GM19397 (cell line): ENCODE measurements at regions not wholly inside any gene's neighbourhood (a gene's known extent, or its start where the extent isn't known, plus 50 kb on each side); places are given as distances from the start of the nearest gene placed in this dataset.

Experiments used
- ATAC-seq: cut with Tn5 transposase; IDR thresholded peaks from one replicate; pipeline ENCODE4 v1.9.1; 2021; ENCODE audit warnings: mild to moderate bottlenecking, moderate library complexity; ENCODE audit not compliant: unreplicated experiment

DNA sequence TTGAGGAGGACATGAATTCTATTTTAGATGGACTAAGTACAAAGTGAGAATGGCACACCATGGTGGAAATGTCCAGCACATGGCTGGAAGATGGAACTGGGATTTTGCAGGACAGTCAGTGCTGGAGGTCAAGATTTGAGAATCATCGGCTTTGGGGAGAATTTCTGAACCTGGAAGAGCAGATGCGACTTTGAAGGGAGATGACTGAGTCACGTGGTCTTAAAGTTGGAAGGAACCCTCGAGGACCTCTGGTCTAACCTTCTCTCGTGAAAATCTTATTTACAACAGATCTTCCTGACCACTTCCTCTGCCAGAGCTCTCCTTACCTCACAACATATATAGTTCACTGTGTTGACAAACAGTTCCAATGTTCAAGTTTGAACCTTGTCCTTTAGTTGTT lies 415.4 kb downstream of the ATP23 start:
- ATAC-seq, result no peak

DNA sequence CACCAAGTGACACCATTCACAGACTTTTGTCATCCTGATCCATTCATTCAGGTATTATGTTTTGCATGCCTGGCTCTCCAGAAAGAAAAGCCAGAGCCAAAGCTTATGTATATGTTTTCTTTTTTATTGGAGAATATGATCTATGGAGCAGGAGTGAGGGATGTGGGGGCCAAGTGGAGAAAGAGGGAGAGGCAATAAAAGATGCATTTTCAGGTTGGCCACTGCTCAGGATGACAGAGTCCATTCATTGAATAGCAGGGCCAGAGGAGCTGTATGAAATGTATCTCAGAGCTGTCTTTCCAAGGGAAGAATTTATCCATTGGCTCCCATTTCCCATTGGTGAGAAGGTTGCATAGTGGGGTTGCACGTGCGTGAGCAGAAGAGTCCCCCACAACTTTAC lies 416.1 kb downstream of the ATP23 start:
- no peak for ATAC-seq

- no peak for ATAC-seq
These were observed 417.0 kb downstream of the ATP23 start for GRCh38 chr12:58358369-58358768.

GRCh38 chr12:58359084-58359483 lies 417.7 kb downstream of the ATP23 start:
- no peak for ATAC-seq

GRCh38 chr12:58361056-58361455 lies 419.7 kb downstream of the ATP23 start:
- ATAC-seq, result no peak

DNA sequence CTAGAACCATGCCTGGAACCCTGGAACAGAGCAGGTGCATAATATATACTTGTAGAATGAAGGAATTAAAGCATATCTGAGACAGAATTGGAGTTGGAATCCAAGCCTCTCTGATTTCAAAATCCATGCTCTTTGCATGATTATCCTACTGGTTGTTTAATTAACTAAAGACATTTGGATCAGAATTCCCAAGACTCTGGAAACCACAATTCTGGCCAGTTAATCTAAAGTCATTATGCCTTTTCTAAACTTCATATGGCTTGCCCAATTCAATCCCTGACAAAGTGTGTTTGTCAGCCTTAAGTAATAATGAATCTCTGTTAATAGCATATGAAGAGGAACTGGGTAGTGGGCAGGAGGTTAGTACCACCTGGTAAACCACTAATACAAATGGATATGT lies 422.6 kb downstream of the ATP23 start:
- no peak for ATAC-seq

GRCh38 chr12:58364389-58365086 lies 423.2 kb downstream of the ATP23 start:
- ATAC-seq, result no peak

GRCh38 chr12:58365087-58365390 lies 423.7 kb downstream of the ATP23 start:
- no peak for ATAC-seq

DNA sequence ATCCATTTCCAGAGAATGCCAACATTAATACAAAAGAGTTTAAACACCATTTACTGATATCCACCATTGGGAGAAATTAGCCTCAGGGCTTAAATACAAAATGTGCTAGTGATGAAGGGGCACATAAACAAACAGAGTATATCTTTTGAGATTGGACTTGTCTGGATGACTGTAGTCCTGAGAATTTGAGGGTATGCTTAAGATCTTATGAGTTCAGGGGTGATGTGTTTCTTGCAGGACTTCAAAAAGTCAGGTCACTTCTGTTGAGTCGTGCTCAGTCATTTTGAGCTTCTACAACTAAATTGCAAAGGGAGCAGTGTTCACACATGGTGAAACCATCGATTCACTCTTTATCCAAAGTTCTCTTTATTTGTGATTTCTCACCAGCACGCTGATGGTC lies 425.7 kb downstream of the ATP23 start:
- ATAC-seq, result no peak

DNA sequence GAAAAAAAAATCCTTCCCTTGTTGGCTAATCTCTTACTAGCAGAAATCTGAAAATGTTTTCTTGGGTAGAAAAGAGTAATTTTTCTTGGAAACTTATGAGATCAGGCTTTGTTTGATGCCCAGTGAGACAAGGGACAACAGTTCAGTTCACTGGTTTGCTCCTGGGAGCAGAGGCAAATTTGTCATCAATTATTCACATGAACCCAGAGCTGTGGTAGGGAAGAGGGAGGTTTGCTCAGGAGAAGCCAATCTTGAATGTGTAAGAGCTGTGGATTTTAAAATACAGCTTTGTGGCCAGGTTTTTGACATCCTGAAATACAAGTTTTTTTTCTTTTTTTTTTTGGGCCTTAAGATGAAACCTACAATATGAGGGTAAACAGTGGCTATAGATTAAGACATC lies 426.6 kb downstream of the ATP23 start:
- no peak for ATAC-seq

DNA sequence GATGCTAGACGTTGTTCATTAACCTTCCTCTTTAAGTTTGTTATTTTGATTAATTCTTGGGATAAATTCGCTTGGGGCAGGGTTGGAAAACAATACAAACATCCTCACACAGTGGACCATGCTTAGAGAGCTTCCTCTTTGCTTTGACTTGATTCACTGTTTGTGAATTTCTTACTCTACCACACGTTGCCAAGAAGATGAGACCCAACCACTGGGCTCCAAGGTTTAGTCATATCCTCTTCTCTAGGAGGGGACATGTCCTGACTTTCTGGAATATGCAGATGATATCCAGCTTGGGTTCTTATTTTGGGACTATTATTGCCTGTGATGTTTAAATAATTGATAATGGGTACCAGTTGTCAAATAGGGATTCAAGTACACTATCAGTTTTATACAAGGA lies 428.2 kb downstream of the ATP23 start:
- no peak for ATAC-seq

DNA sequence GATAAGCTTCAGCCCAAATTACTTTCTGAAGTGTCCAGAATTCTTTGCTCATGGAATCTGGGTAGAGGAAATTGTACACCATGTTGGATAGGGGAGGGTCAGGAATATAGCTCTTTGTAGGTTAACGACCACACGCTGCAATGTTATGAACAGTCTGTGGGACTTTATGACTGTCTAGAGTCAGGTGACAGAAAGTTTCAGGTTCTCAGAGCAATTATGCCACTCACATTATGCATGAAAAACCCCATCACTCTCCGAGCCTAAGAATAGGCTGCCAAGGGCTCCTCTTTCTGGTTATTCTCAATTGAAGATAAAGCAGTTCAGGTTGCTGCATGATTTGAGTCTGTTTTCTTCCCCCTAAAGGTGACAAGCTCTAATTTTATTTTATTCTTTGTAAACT lies 430.9 kb downstream of the ATP23 start:
- peak; percentile 69 for ATAC-seq

GRCh38 chr12:58378028-58378427 lies 436.7 kb downstream of the ATP23 start:
- no peak for ATAC-seq

GRCh38 chr12:58381546-58381945 lies 440.2 kb downstream of the ATP23 start:
- no peak for ATAC-seq

DNA sequence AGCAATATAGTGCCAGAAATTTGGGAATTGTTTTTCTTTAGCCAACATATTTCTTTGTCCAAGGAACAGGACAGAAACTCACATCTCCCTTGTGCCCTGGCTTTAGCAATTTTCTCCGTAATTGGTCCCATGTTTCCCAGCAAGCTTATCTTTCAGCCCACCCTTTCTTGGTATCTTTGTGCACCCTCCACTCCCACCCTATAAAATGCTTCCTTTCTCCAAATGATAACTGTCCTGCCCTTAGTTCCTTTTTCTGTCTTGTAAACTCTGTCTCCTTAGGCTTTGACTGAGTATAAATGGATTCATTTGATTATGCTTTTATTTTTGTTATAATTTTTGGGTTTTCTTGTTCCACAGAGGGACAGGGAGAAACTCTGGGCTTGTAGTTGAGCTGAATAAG lies 442.8 kb downstream of the ATP23 start:
- ATAC-seq, result no peak

DNA sequence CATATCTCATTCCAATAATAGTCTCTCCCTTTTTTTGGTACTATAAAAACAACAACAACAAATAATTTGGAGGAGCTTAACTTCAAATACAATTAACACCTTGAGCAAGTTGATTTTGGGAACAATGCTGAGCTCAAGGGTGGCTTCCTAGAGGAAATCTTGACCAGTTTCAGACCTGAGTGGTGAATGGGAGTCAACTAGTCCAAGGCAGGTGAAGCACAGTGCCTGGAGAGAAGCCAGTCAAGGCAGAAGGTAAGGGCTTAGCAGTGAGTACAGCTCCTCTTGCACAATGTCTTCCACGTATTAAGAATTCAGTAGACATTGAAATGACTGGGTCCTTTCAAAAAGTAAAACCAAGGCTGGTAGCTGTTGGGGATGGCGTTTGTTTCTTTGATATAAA lies 444.8 kb downstream of the ATP23 start:
- no peak for ATAC-seq

DNA sequence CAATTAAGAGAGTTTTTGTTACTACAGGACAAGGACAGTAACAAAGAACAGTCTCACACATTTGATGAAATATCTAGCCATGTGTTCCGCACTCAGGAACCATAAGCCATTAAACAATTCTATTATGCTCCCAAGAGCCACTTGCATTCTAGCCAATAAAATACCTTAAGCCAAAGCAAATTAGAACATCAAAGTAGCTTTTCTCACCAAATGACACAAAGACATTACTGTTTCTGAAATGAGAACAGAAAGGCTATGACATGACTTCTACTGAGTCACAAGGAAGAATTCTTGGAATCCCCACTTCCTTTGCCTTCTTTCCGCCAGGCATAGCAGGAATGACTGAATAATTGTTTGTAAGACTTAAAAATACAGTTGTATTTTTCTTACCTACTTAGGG lies 445.8 kb downstream of the ATP23 start:
- no peak for ATAC-seq

DNA sequence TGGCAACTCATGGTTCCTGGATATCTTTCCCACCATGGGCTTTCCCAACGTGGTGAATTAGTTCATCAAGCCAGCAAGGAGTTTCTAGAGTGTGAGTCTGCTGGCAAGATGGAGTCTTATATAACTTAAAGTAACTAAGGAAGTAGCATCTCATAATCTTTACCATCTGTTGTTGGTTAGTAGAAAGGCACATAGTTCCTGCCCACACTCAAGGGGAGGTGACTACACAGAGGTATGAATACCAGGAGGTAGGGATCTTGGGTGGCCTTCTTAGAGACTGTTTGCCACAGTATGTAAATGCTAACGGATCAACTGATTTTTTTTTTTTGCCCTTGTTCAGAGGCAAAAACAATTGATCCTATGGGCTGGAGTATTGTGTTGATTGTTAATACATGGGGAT lies 446.9 kb downstream of the ATP23 start:
- ATAC-seq, result no peak

DNA sequence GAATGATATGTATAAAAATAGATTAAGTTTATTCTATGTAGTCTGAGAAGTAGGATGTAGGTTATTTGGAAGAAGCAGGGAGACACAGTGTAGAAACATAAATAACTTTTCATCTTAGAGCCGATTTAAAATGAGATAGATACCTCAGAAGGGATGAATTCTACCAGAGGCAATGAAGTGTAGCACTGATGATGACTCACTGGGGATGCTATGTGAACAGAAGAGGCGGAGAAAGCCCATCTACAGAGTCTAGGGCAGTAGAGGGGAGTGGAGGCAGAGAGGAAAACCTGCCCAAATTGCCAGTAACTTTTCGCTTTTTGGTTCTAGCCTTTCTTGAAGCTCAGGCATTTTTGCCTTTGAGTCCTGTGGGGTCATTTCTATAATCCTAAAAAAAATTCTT lies 451.8 kb downstream of the ATP23 start:
- no peak for ATAC-seq

DNA sequence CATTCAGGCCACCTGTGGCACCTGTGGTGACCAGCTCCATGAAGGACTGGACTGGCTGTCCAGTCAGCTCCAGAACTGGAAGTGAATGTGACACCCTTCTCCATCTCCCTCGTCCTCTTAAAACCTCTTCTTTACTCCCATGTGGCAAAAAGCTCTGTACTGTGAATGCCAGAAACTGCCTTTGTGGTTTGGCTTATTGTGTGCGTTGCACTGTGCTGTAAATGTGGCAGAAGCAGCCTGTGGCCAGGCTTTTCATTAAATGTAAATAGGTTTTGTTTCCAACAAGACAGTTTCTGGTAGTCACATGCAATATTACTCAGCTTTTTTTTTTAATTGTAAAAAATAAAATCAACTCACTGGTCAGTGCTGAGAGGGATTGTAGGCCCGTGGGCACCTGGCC lies 453.7 kb downstream of the ATP23 start:
- no peak for ATAC-seq

- ATAC-seq, result no peak
These were observed 454.1 kb downstream of the ATP23 start for GRCh38 chr12:58395470-58395869.

DNA sequence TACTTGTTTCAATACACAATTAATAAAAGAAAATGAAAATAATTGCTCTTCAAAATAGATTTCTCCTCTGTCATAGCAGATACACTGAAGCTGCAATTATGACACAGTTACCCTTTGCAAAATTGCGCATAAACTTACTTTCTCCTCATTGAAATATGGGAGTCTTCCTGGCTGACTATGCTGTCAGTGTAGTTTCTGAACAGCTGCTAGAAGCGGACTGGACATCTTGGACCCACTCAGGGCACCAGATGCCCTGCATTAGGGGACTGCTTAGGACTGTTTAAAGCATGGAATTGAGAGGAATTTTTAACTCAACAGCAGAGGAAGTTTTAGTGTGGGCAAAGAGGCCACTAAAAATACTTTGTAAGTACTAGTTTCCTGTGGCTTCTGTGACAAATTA lies 454.9 kb downstream of the ATP23 start:
- ATAC-seq, result no peak

DNA sequence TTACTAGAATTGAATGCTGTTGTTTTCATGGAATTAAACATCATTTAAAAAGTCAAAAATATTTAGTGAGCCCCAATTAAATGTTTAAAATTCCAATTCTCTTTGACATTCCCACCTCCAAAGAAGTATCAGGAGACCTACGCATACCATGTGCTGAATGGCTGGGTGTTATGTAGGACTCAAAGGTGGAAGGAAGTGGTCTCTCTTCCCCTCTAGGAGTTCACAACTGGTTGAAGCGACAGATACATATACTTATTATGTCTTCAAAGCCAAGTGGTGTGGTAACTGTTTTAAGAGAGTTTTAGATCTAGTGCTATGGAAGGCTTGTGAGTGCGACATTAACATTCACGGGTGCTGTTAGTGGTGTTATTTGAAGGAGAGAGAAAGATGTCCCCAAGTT lies 464.0 kb downstream of the ATP23 start:
- no peak for ATAC-seq

DNA sequence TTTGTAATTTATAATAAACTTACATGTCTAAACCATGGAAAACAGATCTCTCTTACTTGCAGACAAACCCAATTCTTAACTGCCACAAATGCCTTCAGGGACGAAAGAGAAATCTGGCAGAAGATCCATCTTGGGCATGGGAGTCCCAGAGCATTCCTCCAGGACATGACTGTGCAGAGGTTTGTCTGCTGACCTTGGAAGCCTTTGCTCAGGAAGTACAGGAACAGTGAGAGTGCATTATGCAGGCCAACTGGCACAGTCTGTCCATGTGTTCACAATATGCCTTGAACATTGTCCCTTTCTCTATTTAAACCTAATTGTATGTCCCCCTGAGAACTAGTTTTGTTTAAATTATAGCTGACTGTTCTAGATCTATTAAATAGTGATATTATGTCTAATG lies 467.1 kb downstream of the ATP23 start:
- ATAC-seq, result no peak
